ENCODE measurements at regions not wholly inside any gene's neighbourhood (a gene's known extent, or its start where the extent isn't known, plus 50 kb on each side); places are given as distances from the start of the nearest gene placed in this dataset.

DNA sequence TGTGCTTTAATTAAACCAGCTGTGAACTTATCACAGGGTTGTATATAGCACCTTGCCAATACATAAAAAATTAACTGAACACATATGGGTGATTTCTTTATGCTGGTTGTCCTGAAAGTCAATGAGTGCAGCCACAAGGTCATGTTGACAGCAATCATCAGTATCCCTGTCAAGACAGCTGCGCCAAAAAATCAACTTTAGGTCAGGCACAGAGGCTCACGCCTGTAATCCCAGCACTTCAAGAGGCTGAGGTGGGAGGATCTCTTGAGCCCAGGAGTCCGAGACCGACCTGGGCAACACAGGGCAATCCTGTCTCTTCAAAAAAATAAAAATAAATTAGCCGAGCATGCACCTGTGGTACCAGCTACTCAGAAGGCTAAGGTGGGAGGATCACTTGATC is 707.3 kb downstream of the SI start:
- Histone ChIP-seq H3K27ac (ENCODE audit: low read depth, low read length) (no peak overlapping the region), H3K4me1 (ENCODE audit: control insufficient read depth, insufficient read depth, low read length) (no peaks in the 10 kb centered on the region), H3K36me3 (ENCODE audit: control insufficient read depth, insufficient read depth, low read length) (no peaks in the 10 kb centered on the region), H3K4me3 (ENCODE audit: low read length) (no peak overlapping the region), H3K9me3 (ENCODE audit: control insufficient read depth, low read length) (no peaks in the 10 kb centered on the region), H3K27me3 (ENCODE audit: control insufficient read depth, insufficient read depth, low read length, poor library complexity, severe bottlenecking) (no peaks in the 10 kb centered on the region), H3K9ac (ENCODE audit: extremely low read depth, low read length, poor library complexity, severe bottlenecking) (no peak overlapping the region)
- Mint-ChIP-seq H3K36me3 (ENCODE audit: low read depth) (no peaks in the 10 kb centered on the region), H3K4me1 (no peaks in the 10 kb centered on the region), H3K4me3 (no peak overlapping the region), H3K9me3 (no peaks in the 10 kb centered on the region), H3K27me3 (ENCODE audit: insufficient read depth) (no peaks in the 10 kb centered on the region), H3K27ac (no peak overlapping the region)
- DNase-seq: no peak
- TF ChIP-seq, protein P1, sequence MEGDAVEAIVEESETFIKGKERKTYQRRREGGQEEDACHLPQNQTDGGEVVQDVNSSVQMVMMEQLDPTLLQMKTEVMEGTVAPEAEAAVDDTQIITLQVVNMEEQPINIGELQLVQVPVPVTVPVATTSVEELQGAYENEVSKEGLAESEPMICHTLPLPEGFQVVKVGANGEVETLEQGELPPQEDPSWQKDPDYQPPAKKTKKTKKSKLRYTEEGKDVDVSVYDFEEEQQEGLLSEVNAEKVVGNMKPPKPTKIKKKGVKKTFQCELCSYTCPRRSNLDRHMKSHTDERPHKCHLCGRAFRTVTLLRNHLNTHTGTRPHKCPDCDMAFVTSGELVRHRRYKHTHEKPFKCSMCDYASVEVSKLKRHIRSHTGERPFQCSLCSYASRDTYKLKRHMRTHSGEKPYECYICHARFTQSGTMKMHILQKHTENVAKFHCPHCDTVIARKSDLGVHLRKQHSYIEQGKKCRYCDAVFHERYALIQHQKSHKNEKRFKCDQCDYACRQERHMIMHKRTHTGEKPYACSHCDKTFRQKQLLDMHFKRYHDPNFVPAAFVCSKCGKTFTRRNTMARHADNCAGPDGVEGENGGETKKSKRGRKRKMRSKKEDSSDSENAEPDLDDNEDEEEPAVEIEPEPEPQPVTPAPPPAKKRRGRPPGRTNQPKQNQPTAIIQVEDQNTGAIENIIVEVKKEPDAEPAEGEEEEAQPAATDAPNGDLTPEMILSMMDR (conservative IDR thresholded peaks at IDR 0.05): no peak
- WGBS, 2 experiments (ENCODE audit: insufficient coverage in 1 of 2, insufficient read length in 1 of 2): 92 to 93% methylated on average over 2 to 5 of the region's 5 CpGs

DNA sequence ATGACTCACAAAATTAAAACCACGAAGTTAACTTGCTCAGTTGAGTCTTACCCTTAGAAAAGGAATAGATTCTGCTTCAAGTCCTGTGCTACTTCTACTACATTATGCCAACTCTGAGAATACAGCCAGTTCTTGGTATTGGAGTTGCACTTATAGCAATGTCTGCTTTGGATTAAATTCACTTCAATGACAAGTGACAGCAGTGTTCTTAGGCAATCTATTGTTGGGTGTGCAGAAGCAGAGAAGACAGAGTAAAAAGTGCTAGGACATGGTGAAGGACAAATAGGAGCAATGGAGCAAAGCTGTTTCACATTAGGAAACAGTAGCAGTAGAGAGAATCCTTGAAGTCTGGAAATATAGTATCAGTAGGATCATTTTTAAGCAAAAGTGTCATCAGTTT is 713.1 kb downstream of the SI start:
- Histone ChIP-seq H3K9me3 (ENCODE audit: control insufficient read depth, low read length) (no peaks in the 10 kb centered on the region), H3K27me3 (ENCODE audit: control insufficient read depth, insufficient read depth, low read length, poor library complexity, severe bottlenecking) (no peaks in the 10 kb centered on the region), H3K9ac (ENCODE audit: extremely low read depth, low read length, poor library complexity, severe bottlenecking) (no peak overlapping the region), H3K4me1 (ENCODE audit: control insufficient read depth, insufficient read depth, low read length) (no peaks in the 10 kb centered on the region), H3K27ac (ENCODE audit: low read depth, low read length) (no peak overlapping the region), H3K4me3 (ENCODE audit: low read length) (no peak overlapping the region), H3K36me3 (ENCODE audit: control insufficient read depth, insufficient read depth, low read length) (no peaks in the 10 kb centered on the region)
- no peak for DNase-seq
- no peaks in the 10 kb centered on the region for H3K27me3 Mint-ChIP-seq (ENCODE audit: insufficient read depth)
- WGBS, 2 experiments (ENCODE audit: insufficient coverage in 1 of 2, insufficient read length in 1 of 2): 95 to 100% methylated on average over 1 of the region's 1 CpG
- TF ChIP-seq, protein P1 (conservative IDR thresholded peaks at IDR 0.05): no peak
- H3K27ac Mint-ChIP-seq: no peak overlapping the region
- H3K9me3 Mint-ChIP-seq: no peaks in the 10 kb centered on the region
- peaks cover 11% of the 10 kb centered on the region for H3K4me1 Mint-ChIP-seq
- no peak overlapping the region for H3K4me3 Mint-ChIP-seq
- no peaks in the 10 kb centered on the region for H3K36me3 Mint-ChIP-seq (ENCODE audit: low read depth)

DNA sequence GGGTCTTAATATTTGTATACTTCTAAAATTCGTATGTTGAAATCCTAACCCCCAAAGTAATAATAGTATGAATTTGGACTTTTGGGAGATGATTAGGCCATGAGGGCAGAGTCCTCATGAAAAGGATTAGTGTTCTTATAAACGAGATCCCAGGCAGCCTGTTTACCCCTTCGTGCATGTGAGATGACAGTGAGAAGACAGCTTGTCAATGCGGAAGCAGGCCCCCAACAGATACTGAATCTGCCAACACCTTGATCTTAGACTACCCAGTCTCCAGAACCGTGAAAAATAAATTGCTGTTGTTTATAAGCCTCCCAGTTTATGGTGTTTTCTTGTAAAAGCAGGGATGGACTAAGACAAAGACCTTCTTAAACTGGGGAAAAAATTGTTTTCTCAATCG is 714.2 kb downstream of the SI start:
- no peaks in the 10 kb centered on the region for H3K9me3 ChIP-seq (ENCODE audit: control insufficient read depth, low read length)
- no peaks in the 10 kb centered on the region for H3K9me3 Mint-ChIP-seq
- no peak overlapping the region for H3K4me3 Mint-ChIP-seq
- no peak overlapping the region for H3K9ac ChIP-seq (ENCODE audit: extremely low read depth, low read length, poor library complexity, severe bottlenecking)
- no peaks in the 10 kb centered on the region for H3K36me3 ChIP-seq (ENCODE audit: control insufficient read depth, insufficient read depth, low read length)
- no peaks in the 10 kb centered on the region for H3K4me1 ChIP-seq (ENCODE audit: control insufficient read depth, insufficient read depth, low read length)
- TF ChIP-seq, protein P1 (conservative IDR thresholded peaks at IDR 0.05): no peak
- no peak overlapping the region for H3K4me3 ChIP-seq (ENCODE audit: low read length)
- no peak for DNase-seq
- H3K27ac Mint-ChIP-seq: no peak overlapping the region
- no peaks in the 10 kb centered on the region for H3K36me3 Mint-ChIP-seq (ENCODE audit: low read depth)
- H3K27ac ChIP-seq (ENCODE audit: low read depth, low read length): no peak overlapping the region
- no peaks in the 10 kb centered on the region for H3K27me3 ChIP-seq (ENCODE audit: control insufficient read depth, insufficient read depth, low read length, poor library complexity, severe bottlenecking)
- H3K4me1 Mint-ChIP-seq: peaks cover 11% of the 10 kb centered on the region
- WGBS, 2 experiments (ENCODE audit: insufficient coverage in 1 of 2, insufficient read length in 1 of 2): 69% methylated on average over 3 to 6 of the region's 6 CpGs
- no peaks in the 10 kb centered on the region for H3K27me3 Mint-ChIP-seq (ENCODE audit: insufficient read depth)
